HepG2 (cell line): ENCODE measurements at regions not wholly inside any gene's neighbourhood (a gene's known extent, or its start where the extent isn't known, plus 50 kb on each side); places are given as distances from the start of the nearest gene placed in this dataset.

Experiments
- CENPT ChIP-seq: sonication (generic); formaldehyde crosslinking; IDR thresholded peaks from 2 replicates; pipeline ENCODE4 v1.8.0; 2022; ENCODE audit warnings: low read depth, mild to moderate bottlenecking, moderate library complexity, missing genetic modification reagents
- DR1 ChIP-seq: sonication (generic); formaldehyde crosslinking; IDR thresholded peaks from 2 replicates; pipeline ENCODE4 v1.8.0; 2021; ENCODE audit warnings: mild to moderate bottlenecking, missing genetic modification reagents, inconsistent platforms
- HNRNPK ChIP-seq: fragments of 200-400 bp; formaldehyde crosslinking; IDR thresholded peaks from 2 replicates; pipeline ENCODE4 v1.6.1; 2018; ENCODE audit warnings: low read length, low read depth, moderate library complexity, mild to moderate bottlenecking; ENCODE audit not compliant: poor library complexity, severe bottlenecking
- HOXA3 ChIP-seq: sonication (generic); formaldehyde crosslinking; IDR thresholded peaks from 2 replicates; pipeline ENCODE4 v1.5.0; 2020; ENCODE audit warnings: missing genetic modification reagents
- MAZ ChIP-seq, 2 experiments: sonication (generic) in 1 of 2; formaldehyde crosslinking in 1 of 2; IDR thresholded peaks; 2 replicates each; pipeline versions ENCODE4 v1.5.0 to v1.6.1; 2012 to 2020; ENCODE audit warnings: low read depth in 2 of 2, mild to moderate bottlenecking in 2 of 2, borderline replicate concordance in 1 of 2, improper control_type of control experiment in 1 of 2, low read length in 1 of 2, missing genetic modification reagents in 1 of 2, moderate library complexity in 1 of 2
- SP5 ChIP-seq: IDR thresholded peaks from 2 replicates; pipeline ENCODE4 v1.6.1; 2016; ENCODE audit warnings: low read depth, borderline replicate concordance
- XRCC5 ChIP-seq: fragments of 200-400 bp; formaldehyde crosslinking; optimal IDR thresholded peaks from 2 replicates; pipeline ENCODE3; 2017; ENCODE audit warnings: mild to moderate bottlenecking, low read length
- YEATS4 ChIP-seq: sonication (generic); formaldehyde crosslinking; IDR thresholded peaks from 2 replicates; pipeline ENCODE4 v1.4.0; 2020; ENCODE audit warnings: missing genetic modification reagents, borderline replicate concordance
- ZNF549 ChIP-seq: sonication (generic); formaldehyde crosslinking; IDR thresholded peaks from 2 replicates; pipeline ENCODE4 v1.5.0; 2020; ENCODE audit warnings: missing genetic modification reagents
- ZNF780A ChIP-seq: sonication (generic); formaldehyde crosslinking; IDR thresholded peaks from 2 replicates; pipeline ENCODE4 v1.8.0; 2022; ENCODE audit warnings: mild to moderate bottlenecking, missing genetic modification reagents, moderate library complexity
- TF ChIP-seq, protein P1 (sequence below): IDR thresholded peaks from 2 replicates; pipeline ENCODE4 v1.6.1; 2016; ENCODE audit warnings: missing compliant biosample characterization, missing genetic modification reagents, borderline replicate concordance
- TF ChIP-seq, protein P2 (sequence below): sonication (generic); formaldehyde crosslinking; IDR thresholded peaks from 2 replicates; pipeline ENCODE4 v1.5.0; 2020; ENCODE audit warnings: mild to moderate bottlenecking, missing genetic modification reagents
- TF ChIP-seq, protein P3 (sequence below): fragments of 450-650 bp; IDR thresholded peaks from 2 replicates; pipeline ENCODE4 v1.6.1; 2017; ENCODE audit warnings: mild to moderate bottlenecking
- TF ChIP-seq, protein P4 (sequence below): IDR thresholded peaks from 2 replicates; pipeline ENCODE4 v1.4.0; 2020; ENCODE audit warnings: mild to moderate bottlenecking, missing genetic modification reagents
- TF ChIP-seq, protein P5 (sequence below): sonication (generic); formaldehyde crosslinking; IDR thresholded peaks from 2 replicates; pipeline ENCODE4 v1.9.0; 2022; ENCODE audit warnings: missing genetic modification reagents, mild to moderate bottlenecking, borderline replicate concordance

DNA sequence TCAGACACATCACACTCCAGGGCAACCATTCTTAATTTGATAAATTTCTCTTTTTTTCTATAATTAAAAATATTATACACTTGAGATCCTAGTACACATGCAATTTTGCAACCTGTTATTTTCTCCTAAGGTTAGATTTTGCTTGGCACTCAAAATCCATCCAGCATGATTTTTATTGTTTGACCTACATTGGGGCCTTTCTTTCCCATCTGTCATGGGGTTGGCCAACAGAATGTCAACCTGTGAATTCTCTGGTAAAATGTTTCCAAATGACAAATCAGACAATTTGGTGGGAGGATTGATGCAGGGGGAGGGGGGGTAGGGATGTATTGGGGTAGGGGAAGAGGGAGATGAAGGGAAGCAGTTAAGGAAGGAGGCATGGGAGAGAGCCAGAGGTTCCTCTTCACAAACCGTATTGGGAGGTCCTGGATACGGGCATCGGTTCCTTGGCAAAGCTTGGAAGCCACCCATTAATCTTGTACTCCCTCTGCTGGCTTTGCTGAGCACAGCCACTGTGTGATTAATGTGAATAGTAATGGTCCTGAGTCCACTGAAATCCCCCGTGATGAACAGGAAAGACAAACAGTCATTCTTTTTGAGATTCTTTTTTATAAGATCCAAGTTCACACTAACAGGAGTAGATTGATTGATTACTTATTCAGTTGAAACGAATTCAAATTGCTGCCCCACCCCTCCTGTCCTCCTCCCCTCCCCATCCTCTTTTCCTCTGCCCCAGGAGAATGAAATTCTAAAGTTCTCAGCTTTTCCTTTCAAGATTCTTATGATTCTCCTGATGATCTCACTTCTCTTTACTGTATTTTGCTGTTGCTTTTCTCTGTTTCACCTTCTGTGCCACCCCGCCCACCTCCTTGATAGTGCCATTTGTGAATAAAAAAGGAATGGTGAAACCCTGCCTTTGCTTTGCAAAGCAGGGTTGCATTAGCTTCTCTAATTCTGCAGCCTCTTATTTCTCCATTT lies 82.2 kb upstream of the SLC25A26 start (continued):
- TF ChIP-seq SP5 (CRISPR knock-in tag) (no peak), XRCC5 (peak; percentile 45), DR1 (CRISPR knock-in tag) (no peak), HOXA3 (CRISPR knock-in tag) (no peak), ZNF780A (no peak), ZNF549 (CRISPR knock-in tag) (no peak), CENPT (CRISPR knock-in tag) (no peak), HNRNPK (peak; percentile 90), MAZ (IDR thresholded peaks at IDR 0.05; ENCODE audit: borderline replicate concordance, low read depth, low read length) (no peak), MAZ (CRISPR knock-in tag; IDR thresholded peaks at IDR 0.05; ENCODE audit: low read depth) (no peak), YEATS4 (CRISPR knock-in tag) (no peak)
- TF ChIP-seq, protein P1, sequence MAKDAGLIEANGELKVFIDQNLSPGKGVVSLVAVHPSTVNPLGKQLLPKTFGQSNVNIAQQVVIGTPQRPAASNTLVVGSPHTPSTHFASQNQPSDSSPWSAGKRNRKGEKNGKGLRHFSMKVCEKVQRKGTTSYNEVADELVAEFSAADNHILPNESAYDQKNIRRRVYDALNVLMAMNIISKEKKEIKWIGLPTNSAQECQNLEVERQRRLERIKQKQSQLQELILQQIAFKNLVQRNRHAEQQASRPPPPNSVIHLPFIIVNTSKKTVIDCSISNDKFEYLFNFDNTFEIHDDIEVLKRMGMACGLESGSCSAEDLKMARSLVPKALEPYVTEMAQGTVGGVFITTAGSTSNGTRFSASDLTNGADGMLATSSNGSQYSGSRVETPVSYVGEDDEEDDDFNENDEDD (CRISPR knock-in tag) = no peak
- TF ChIP-seq, protein P2, sequence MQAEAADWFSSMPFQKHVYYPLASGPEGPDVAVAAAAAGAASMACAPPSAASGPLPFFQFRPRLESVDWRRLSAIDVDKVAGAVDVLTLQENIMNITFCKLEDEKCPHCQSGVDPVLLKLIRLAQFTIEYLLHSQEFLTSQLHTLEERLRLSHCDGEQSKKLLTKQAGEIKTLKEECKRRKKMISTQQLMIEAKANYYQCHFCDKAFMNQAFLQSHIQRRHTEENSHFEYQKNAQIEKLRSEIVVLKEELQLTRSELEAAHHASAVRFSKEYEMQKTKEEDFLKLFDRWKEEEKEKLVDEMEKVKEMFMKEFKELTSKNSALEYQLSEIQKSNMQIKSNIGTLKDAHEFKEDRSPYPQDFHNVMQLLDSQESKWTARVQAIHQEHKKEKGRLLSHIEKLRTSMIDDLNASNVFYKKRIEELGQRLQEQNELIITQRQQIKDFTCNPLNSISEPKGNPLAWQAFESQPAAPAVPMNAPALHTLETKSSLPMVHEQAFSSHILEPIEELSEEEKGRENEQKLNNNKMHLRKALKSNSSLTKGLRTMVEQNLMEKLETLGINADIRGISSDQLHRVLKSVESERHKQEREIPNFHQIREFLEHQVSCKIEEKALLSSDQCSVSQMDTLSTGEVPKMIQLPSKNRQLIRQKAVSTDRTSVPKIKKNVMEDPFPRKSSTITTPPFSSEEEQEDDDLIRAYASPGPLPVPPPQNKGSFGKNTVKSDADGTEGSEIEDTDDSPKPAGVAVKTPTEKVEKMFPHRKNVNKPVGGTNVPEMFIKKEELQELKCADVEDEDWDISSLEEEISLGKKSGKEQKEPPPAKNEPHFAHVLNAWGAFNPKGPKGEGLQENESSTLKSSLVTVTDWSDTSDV (CRISPR knock-in tag) = no peak
- TF ChIP-seq, protein P3, sequence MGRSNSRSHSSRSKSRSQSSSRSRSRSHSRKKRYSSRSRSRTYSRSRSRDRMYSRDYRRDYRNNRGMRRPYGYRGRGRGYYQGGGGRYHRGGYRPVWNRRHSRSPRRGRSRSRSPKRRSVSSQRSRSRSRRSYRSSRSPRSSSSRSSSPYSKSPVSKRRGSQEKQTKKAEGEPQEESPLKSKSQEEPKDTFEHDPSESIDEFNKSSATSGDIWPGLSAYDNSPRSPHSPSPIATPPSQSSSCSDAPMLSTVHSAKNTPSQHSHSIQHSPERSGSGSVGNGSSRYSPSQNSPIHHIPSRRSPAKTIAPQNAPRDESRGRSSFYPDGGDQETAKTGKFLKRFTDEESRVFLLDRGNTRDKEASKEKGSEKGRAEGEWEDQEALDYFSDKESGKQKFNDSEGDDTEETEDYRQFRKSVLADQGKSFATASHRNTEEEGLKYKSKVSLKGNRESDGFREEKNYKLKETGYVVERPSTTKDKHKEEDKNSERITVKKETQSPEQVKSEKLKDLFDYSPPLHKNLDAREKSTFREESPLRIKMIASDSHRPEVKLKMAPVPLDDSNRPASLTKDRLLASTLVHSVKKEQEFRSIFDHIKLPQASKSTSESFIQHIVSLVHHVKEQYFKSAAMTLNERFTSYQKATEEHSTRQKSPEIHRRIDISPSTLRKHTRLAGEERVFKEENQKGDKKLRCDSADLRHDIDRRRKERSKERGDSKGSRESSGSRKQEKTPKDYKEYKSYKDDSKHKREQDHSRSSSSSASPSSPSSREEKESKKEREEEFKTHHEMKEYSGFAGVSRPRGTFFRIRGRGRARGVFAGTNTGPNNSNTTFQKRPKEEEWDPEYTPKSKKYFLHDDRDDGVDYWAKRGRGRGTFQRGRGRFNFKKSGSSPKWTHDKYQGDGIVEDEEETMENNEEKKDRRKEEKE = no peak
- TF ChIP-seq, protein P4, sequence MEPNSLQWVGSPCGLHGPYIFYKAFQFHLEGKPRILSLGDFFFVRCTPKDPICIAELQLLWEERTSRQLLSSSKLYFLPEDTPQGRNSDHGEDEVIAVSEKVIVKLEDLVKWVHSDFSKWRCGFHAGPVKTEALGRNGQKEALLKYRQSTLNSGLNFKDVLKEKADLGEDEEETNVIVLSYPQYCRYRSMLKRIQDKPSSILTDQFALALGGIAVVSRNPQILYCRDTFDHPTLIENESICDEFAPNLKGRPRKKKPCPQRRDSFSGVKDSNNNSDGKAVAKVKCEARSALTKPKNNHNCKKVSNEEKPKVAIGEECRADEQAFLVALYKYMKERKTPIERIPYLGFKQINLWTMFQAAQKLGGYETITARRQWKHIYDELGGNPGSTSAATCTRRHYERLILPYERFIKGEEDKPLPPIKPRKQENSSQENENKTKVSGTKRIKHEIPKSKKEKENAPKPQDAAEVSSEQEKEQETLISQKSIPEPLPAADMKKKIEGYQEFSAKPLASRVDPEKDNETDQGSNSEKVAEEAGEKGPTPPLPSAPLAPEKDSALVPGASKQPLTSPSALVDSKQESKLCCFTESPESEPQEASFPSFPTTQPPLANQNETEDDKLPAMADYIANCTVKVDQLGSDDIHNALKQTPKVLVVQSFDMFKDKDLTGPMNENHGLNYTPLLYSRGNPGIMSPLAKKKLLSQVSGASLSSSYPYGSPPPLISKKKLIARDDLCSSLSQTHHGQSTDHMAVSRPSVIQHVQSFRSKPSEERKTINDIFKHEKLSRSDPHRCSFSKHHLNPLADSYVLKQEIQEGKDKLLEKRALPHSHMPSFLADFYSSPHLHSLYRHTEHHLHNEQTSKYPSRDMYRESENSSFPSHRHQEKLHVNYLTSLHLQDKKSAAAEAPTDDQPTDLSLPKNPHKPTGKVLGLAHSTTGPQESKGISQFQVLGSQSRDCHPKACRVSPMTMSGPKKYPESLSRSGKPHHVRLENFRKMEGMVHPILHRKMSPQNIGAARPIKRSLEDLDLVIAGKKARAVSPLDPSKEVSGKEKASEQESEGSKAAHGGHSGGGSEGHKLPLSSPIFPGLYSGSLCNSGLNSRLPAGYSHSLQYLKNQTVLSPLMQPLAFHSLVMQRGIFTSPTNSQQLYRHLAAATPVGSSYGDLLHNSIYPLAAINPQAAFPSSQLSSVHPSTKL = peak; percentile 50
- TF ChIP-seq, protein P5, sequence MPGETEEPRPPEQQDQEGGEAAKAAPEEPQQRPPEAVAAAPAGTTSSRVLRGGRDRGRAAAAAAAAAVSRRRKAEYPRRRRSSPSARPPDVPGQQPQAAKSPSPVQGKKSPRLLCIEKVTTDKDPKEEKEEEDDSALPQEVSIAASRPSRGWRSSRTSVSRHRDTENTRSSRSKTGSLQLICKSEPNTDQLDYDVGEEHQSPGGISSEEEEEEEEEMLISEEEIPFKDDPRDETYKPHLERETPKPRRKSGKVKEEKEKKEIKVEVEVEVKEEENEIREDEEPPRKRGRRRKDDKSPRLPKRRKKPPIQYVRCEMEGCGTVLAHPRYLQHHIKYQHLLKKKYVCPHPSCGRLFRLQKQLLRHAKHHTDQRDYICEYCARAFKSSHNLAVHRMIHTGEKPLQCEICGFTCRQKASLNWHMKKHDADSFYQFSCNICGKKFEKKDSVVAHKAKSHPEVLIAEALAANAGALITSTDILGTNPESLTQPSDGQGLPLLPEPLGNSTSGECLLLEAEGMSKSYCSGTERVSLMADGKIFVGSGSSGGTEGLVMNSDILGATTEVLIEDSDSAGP (CRISPR knock-in tag) = no peak
